Tibial nerve (tissue), 4 donors: ENCODE measurements at regions not wholly inside any gene's neighbourhood (a gene's known extent, or its start where the extent isn't known, plus 50 kb on each side); places are given as distances from the start of the nearest gene placed in this dataset.

ENCODE experiments used
- DNase-seq, 2 donors: peaks; one replicate each; pipeline ENCODE4 v3.0.0-alpha.2; 2019; ENCODE audit warnings: low spot score in 2 of 2
- H3K27ac ChIP-seq, 4 donors: fragments of 200-600 bp; sonication (generic) in 3 of 4; one replicate each; pipeline ENCODE4 v1.5.1; 2017 to 2019; ENCODE audit warnings: mild to moderate bottlenecking in 1 of 4
- H3K27me3 ChIP-seq, 2 donors: fragments of 200-600 bp; sonication (generic) in 1 of 2; one replicate each; pipeline versions ENCODE4 v1.5.1 to v1.6.0; 2017 to 2019
- H3K36me3 ChIP-seq, 3 donors: fragments of 200-600 bp; sonication (generic); one replicate each; pipeline ENCODE4 v1.5.1; 2018 to 2019
- H3K4me1 ChIP-seq, 4 donors: fragments of 200-600 bp; sonication (generic) in 3 of 4; one replicate each; pipeline ENCODE4 v1.5.1; 2017 to 2019
- H3K4me3 ChIP-seq, 4 donors: fragments of 200-600 bp; sonication (generic) in 3 of 4; one replicate each; pipeline ENCODE4 v1.5.1; 2017 to 2019; ENCODE audit warnings: mild to moderate bottlenecking in 1 of 4, moderate library complexity in 1 of 4
- H3K9me3 ChIP-seq, 4 donors: fragments of 200-600 bp; sonication (generic) in 3 of 4; one replicate each; pipeline ENCODE4 v1.5.1; 2017 to 2019
- EP300 ChIP-seq, 2 donors: sonication (generic); formaldehyde crosslinking; IDR thresholded peaks; one replicate each; pipeline ENCODE4 v1.6.1; 2017; ENCODE audit warnings: antibody characterized with exemption in 2 of 2, mild to moderate bottlenecking in 1 of 2
- POLR2A ChIP-seq, 2 donors: fragments of 450-650 bp; IDR thresholded peaks; one replicate each; pipeline ENCODE4 v1.6.1; 2017; ENCODE audit warnings: antibody characterized with exemption in 2 of 2, mild to moderate bottlenecking in 2 of 2, moderate library complexity in 2 of 2
- WGBS, 2 donors: methylation state at CpG; one replicate each; pipeline ENCODE4 v1.1.5; 2018; 5-methylcytosine and 5-hydroxymethylcytosine counted together
- TF ChIP-seq, protein P1 (sequence below), 5 experiments: fragments of 200-600 bp in 3 of 5; fragments of 450-650 bp in 2 of 5; sonication (generic) in 3 of 5; IDR thresholded peaks; one replicate each; pipeline ENCODE4 v1.5.1; 2016 to 2019; ENCODE audit warnings: antibody characterized with exemption in 5 of 5, mild to moderate bottlenecking in 3 of 5, moderate library complexity in 2 of 5

DNA sequence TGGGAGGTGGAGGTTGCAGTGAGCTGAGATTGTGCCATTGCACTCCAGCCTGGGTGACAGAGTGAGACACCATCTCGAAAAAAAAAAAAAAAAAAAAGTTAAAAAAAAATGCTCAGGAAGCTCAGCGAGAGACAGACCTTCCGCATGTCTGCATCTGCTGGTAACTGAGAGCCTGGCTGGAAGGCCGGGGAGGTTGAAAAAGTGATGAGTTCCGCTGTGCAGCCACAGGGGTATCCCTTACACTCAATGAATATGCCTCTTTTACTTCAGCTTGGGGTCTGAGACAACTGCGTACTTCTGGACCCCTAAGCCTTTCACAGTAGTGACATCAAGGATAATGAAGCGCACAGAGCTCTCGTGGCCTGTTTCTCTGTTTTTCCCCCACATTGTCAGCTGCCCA, 179.9 kb upstream of the KLF4 start:
- peaks cover 0 to 9% (median 0%) of the 10 kb centered on the region in 4 donors for H3K4me1 ChIP-seq
- TF ChIP-seq, protein P1, sequence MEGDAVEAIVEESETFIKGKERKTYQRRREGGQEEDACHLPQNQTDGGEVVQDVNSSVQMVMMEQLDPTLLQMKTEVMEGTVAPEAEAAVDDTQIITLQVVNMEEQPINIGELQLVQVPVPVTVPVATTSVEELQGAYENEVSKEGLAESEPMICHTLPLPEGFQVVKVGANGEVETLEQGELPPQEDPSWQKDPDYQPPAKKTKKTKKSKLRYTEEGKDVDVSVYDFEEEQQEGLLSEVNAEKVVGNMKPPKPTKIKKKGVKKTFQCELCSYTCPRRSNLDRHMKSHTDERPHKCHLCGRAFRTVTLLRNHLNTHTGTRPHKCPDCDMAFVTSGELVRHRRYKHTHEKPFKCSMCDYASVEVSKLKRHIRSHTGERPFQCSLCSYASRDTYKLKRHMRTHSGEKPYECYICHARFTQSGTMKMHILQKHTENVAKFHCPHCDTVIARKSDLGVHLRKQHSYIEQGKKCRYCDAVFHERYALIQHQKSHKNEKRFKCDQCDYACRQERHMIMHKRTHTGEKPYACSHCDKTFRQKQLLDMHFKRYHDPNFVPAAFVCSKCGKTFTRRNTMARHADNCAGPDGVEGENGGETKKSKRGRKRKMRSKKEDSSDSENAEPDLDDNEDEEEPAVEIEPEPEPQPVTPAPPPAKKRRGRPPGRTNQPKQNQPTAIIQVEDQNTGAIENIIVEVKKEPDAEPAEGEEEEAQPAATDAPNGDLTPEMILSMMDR (IDR thresholded peaks at IDR 0.05) = no peak
- TF ChIP-seq EP300 (IDR thresholded peaks at IDR 0.05) = no peak
- TF ChIP-seq POLR2A (IDR thresholded peaks at IDR 0.05) = no peak
- 88 to 91% methylated on average over 8 of the region's 8 CpGs for WGBS, 2 donors
- no peaks in the 10 kb centered on the region for H3K9me3 ChIP-seq
- H3K27me3 ChIP-seq = no peaks in the 10 kb centered on the region
- H3K36me3 ChIP-seq = no peaks in the 10 kb centered on the region
- H3K27ac ChIP-seq = no peak overlapping the region
- no peak overlapping the region for H3K4me3 ChIP-seq
- no peak for DNase-seq

DNA sequence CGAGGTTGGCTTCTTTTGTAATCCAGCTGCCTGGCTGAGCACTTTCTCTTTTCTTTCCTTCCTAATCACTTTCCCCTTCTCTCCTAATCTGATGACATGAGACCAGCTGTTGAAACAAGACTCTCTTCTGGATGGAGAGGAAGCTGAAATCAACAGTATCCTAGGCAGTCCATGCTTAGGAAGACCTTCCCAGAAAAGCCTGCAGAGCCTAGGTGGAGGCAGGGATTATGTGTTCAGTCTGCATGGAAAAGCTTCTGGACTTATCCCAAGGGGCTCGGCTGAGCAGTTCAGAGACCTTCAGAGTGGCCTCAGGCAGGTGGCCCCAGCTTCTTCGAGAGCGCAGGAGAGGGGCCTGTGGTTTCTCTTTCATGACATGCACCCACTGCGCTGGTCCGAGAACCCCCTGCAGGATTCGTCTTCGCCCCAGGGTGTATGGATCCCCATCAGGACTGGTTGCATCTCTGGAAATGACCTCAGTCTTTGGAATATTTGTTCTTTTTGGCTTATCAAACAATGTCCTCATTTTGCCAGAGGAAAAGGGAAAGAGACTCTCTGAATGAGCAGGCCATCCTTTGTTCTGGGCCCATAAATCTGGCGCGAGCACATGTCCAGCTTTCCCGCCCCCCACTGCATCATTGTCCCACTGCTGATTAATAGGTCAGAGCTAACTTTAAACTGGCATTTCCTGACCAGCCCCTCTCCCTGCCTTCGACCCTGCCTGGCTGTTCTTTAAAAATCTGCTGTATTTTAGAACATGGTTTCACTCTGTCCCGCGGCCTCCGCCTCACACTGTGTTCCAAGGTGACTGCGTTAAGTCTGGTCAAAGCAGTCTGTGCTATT, 177.9 kb upstream of the KLF4 start:
- H3K9me3 ChIP-seq = no peaks in the 10 kb centered on the region
- no peaks in the 10 kb centered on the region for H3K27me3 ChIP-seq
- DNase-seq = no peak
- H3K4me1 ChIP-seq = peaks cover 0 to 9% (median 0%) of the 10 kb centered on the region in 4 donors
- no peaks in the 10 kb centered on the region for H3K36me3 ChIP-seq
- TF ChIP-seq EP300 (IDR thresholded peaks at IDR 0.05) (peak in 1 of 2 donors; percentile 29), POLR2A (IDR thresholded peaks at IDR 0.05) (no peak)
- TF ChIP-seq, protein P1 (IDR thresholded peaks at IDR 0.05) = no peak
- whole genome bisulfite sequencing, 2 donors = 48 to 56% methylated on average over 15 of the region's 16 CpGs
- peak overlapping the region in 2 of 4 donors; percentile 20 to 63 for H3K27ac ChIP-seq
- no peak overlapping the region for H3K4me3 ChIP-seq

DNA sequence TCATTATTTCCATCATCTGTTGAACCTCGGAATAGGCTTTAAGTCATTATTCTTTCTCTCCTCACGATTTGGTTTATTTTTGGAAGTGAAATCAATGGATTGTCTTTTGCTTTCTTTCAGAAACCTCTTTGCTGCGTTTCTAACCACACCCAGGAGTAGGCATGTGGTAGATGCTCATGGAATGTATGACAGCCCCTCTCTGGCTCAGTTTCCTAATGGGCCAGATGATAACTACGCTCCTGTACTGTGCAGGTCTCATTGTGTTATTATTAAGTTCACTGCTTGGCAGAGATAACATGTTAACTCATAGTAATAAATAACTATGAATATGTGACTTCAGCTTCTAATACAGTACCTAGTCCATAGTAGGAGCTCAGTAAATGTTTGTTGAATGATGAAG, 175.5 kb upstream of the KLF4 start:
- Histone ChIP-seq H3K4me3 (no peak overlapping the region), H3K9me3 (no peaks in the 10 kb centered on the region), H3K36me3 (no peaks in the 10 kb centered on the region), H3K4me1 (peaks cover 0 to 9% (median 0%) of the 10 kb centered on the region in 4 donors), H3K27me3 (no peaks in the 10 kb centered on the region), H3K27ac (no peak overlapping the region)
- DNase-seq = no peak
- 59 to 66% methylated on average over 4 of the region's 4 CpGs for WGBS, 2 donors
- TF ChIP-seq, protein P1 (IDR thresholded peaks at IDR 0.05) = no peak
- TF ChIP-seq POLR2A (IDR thresholded peaks at IDR 0.05) (no peak), EP300 (IDR thresholded peaks at IDR 0.05) (no peak)

DNA sequence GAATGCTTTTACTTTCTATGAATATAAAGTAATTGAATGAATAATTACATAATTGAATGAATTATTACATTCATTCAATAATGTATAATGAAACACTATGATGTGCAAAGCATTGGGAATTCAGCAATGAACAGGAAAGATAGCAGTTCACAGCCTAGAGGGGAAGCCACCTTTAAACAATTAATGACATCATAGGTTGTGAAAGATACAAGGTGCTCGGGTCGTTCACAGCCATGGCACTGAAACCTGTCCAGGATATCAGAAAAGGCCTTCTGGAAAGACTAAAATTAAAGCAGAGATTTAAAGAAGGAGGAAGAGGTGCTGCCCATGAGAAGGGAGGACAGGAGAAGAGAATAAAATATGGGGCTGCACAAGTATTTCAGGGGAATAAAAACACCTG, 171.4 kb upstream of the KLF4 start:
- 61 to 66% methylated on average over 2 of the region's 2 CpGs for WGBS, 2 donors
- no peaks in the 10 kb centered on the region for H3K27me3 ChIP-seq
- H3K4me1 ChIP-seq = no peaks in the 10 kb centered on the region
- DNase-seq = no peak
- no peak overlapping the region for H3K27ac ChIP-seq
- no peak overlapping the region for H3K4me3 ChIP-seq
- TF ChIP-seq, protein P1 (IDR thresholded peaks at IDR 0.05) = no peak
- TF ChIP-seq EP300 (IDR thresholded peaks at IDR 0.05) = no peak
- no peak for TF ChIP-seq POLR2A (IDR thresholded peaks at IDR 0.05)
- H3K36me3 ChIP-seq = no peaks in the 10 kb centered on the region
- H3K9me3 ChIP-seq = peaks cover 0 to 4% (median 0%) of the 10 kb centered on the region in 4 donors

DNA sequence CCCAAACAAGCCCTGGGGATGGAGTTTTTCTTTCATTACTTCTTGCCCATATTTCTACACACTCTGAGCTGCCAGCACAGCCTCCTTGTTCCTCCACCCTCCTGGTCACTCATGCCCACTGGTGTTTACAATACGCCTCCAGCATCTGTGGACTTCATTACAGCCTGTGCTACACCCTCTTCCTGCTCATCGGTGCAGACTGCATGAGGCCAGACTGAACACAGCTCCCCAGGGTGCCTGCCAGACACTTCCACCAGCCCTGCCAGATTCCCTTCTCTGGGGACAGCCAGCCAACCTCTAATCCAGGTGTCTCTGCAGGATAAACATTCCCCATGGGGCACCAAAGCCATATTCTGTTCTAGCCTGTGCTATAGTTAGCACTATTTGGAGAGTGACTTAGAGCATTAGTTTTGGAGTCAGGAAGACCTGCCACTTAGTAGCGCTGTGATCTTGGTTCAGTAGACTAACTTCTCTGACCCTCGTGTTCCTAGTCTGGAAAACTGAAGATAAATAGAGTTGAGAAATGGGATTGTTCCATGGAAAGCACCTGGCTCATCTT, 163.8 kb upstream of the KLF4 start:
- Histone ChIP-seq H3K36me3 (no peaks in the 10 kb centered on the region), H3K27me3 (no peaks in the 10 kb centered on the region), H3K27ac (no peak overlapping the region), H3K9me3 (peaks cover 0 to 4% (median 0%) of the 10 kb centered on the region in 4 donors), H3K4me3 (no peak overlapping the region), H3K4me1 (no peaks in the 10 kb centered on the region)
- DNase-seq = no peak
- WGBS, 2 donors = 60 to 70% methylated on average over 4 of the region's 4 CpGs
- TF ChIP-seq EP300 (IDR thresholded peaks at IDR 0.05) = no peak
- TF ChIP-seq, protein P1 (IDR thresholded peaks at IDR 0.05) = no peak
- TF ChIP-seq POLR2A (IDR thresholded peaks at IDR 0.05) = no peak
